SK-N-SH (cell line): ENCODE measurements at regions not wholly inside any gene's neighbourhood (a gene's known extent, or its start where the extent isn't known, plus 50 kb on each side); places are given as distances from the start of the nearest gene placed in this dataset.
A peak's percentile ranks its signal among the peaks of the same experiment; 100 is the strongest.

Experiments
- CTCF ChIA-PET: fragments of 300-600, 350-600 bp; formaldehyde crosslinking; extraction: SDS; loops from one replicate; lab custom pipeline; 2021; lab: Yijun Ruan, JAX
- POLR2A ChIA-PET: fragments of 350-600 bp; sonication (Branson Sonifier 250); formaldehyde crosslinking; extraction: SDS; loops from one replicate; lab custom pipeline; 2020; ENCODE audit warnings: antibody characterized with exemption, inconsistent platforms; lab: Yijun Ruan, JAX
- DNase-seq: peaks from one replicate; pipeline ENCODE4 v3.0.0; 2012
- H2AFZ ChIP-seq: fragments of 200-600 bp; sonication (generic); 2 replicates; pipeline ENCODE4 v1.8.1; 2016; ENCODE audit warnings: antibody characterized with exemption, mild to moderate bottlenecking, low read depth
- H3F3A ChIP-seq: fragments of 200-600 bp; sonication (generic); replicated peaks from 2 replicates; pipeline ENCODE3; 2016; ENCODE audit warnings: antibody characterized with exemption, mild to moderate bottlenecking; ENCODE audit not compliant: insufficient read depth
- H3K27ac ChIP-seq, 2 experiments: fragments of 200-500 bp in 1 of 2; fragments of 200-600 bp in 1 of 2; sonication (Bioruptor generic) in 1 of 2; sonication (generic), shearing (Covaris generic) in 1 of 2; 2 replicates each; pipeline versions ENCODE4 v1.5.1 to v1.6.1; 2014 to 2016; ENCODE audit warnings: low read depth in 2 of 2, inconsistent platforms in 1 of 2, low read length in 1 of 2, mild to moderate bottlenecking in 1 of 2, mixed read lengths in 1 of 2
- H3K27me3 ChIP-seq: fragments of 200-600 bp; sonication (generic), shearing (Covaris generic); 2 replicates; pipeline ENCODE4 v1.6.1; 2016; ENCODE audit warnings: mixed run types; ENCODE audit not compliant: insufficient read depth
- H3K36me3 ChIP-seq, 2 experiments: fragments of 200-500 bp in 1 of 2; fragments of 200-600 bp in 1 of 2; sonication (Bioruptor generic) in 1 of 2; sonication (generic) in 1 of 2; replicated peaks in 1 of 2; 2 replicates each; pipeline versions ENCODE3 to v1.5.1; 2014 to 2016; ENCODE audit warnings: low read length in 1 of 2, mild to moderate bottlenecking in 1 of 2; ENCODE audit not compliant: insufficient read depth in 2 of 2, control insufficient read depth in 1 of 2
- H3K4me1 ChIP-seq, 2 experiments: fragments of 200-500 bp in 1 of 2; fragments of 200-600 bp in 1 of 2; sonication (Bioruptor generic) in 1 of 2; sonication (generic), shearing (Covaris generic) in 1 of 2; 2 replicates each; pipeline versions ENCODE4 v1.5.1 to v1.6.1; 2014 to 2016; ENCODE audit warnings: low read depth in 1 of 2, low read length in 1 of 2, mixed run types in 1 of 2; ENCODE audit not compliant: insufficient read depth in 2 of 2, control insufficient read depth in 1 of 2
- H3K4me2 ChIP-seq: fragments of 200-600 bp; sonication (generic), shearing (Covaris generic); 2 replicates; pipeline ENCODE4 v1.6.1; 2017; ENCODE audit warnings: mixed run types
- H3K4me3 ChIP-seq, 2 experiments: fragments of 200-500 bp in 1 of 2; fragments of 200-600 bp in 1 of 2; sonication (Bioruptor generic) in 1 of 2; sonication (generic), shearing (Covaris generic) in 1 of 2; 2 replicates each; pipeline versions ENCODE4 v1.5.1 to v1.8.1; 2014 to 2016; ENCODE audit warnings: low read depth in 2 of 2, inconsistent platforms in 1 of 2, low read length in 1 of 2, mild to moderate bottlenecking in 1 of 2, mixed read lengths in 1 of 2, moderate library complexity in 1 of 2
- H3K79me2 ChIP-seq: fragments of 200-600 bp; sonication (generic); 2 replicates; pipeline ENCODE4 v1.8.1; 2017; ENCODE audit warnings: mild to moderate bottlenecking; ENCODE audit not compliant: insufficient read depth
- H3K9ac ChIP-seq: fragments of 200-600 bp; sonication (generic); 2 replicates; pipeline ENCODE4 v1.6.1; 2017; ENCODE audit warnings: mixed run types
- H3K9me2 ChIP-seq: fragments of 200-600 bp; sonication (generic); 2 replicates; pipeline ENCODE4 v1.6.1; 2017; ENCODE audit warnings: mixed run types
- H3K9me3 ChIP-seq: fragments of 200-600 bp; sonication (generic); 2 replicates; pipeline ENCODE4 v1.6.1; 2017; ENCODE audit warnings: mixed run types, mild to moderate bottlenecking, moderate library complexity
- H4K20me1 ChIP-seq: fragments of 200-600 bp; sonication (generic); 2 replicates; pipeline ENCODE4 v1.6.1; 2017; ENCODE audit warnings: mild to moderate bottlenecking, mixed run types; ENCODE audit not compliant: insufficient read depth
- CHD2 ChIP-seq: fragments of 150-350 bp; IDR thresholded peaks from 2 replicates; pipeline ENCODE4 v1.6.1; 2018; ENCODE audit warnings: low read length; ENCODE audit not compliant: partially characterized antibody
- ELF1 ChIP-seq: IDR thresholded peaks from 2 replicates; pipeline ENCODE4 v1.4.0; 2012
- EZH2phosphoT487 ChIP-seq: fragments of 200-600 bp; sonication (generic); IDR thresholded peaks from 2 replicates; pipeline ENCODE4 v1.6.1; 2017; ENCODE audit warnings: low read depth, mixed run types, mild to moderate bottlenecking, antibody characterized with exemption, moderate library complexity, borderline replicate concordance
- FOSL2 ChIP-seq: IDR thresholded peaks from 2 replicates; pipeline ENCODE4 v1.4.0; 2012; ENCODE audit warnings: low read depth, mild to moderate bottlenecking, moderate library complexity, borderline replicate concordance
- FOXJ3 ChIP-seq: sonication (generic); formaldehyde crosslinking; IDR thresholded peaks from 2 replicates; pipeline ENCODE4 v1.5.1; 2020; ENCODE audit warnings: mild to moderate bottlenecking, missing genetic modification reagents
- GATA2 ChIP-seq: sonication (generic); formaldehyde crosslinking; IDR thresholded peaks from 2 replicates; pipeline ENCODE4 v1.5.0; 2020; ENCODE audit warnings: mild to moderate bottlenecking, missing genetic modification reagents
- MEF2A ChIP-seq: IDR thresholded peaks from 2 replicates; pipeline ENCODE4 v1.4.0; 2012; ENCODE audit warnings: low read depth, borderline replicate concordance
- MXI1 ChIP-seq: IDR thresholded peaks from 2 replicates; pipeline ENCODE4 v1.6.1; 2012; ENCODE audit warnings: mild to moderate bottlenecking, low read depth, low read length, improper control_type of control experiment
- NRF1 ChIP-seq: IDR thresholded peaks from 2 replicates; pipeline ENCODE4 v1.6.1; 2012; ENCODE audit warnings: low read depth, mild to moderate bottlenecking, low read length
- POLR2AphosphoS5 ChIP-seq: IDR thresholded peaks from 2 replicates; pipeline ENCODE4 v1.6.1; 2012; ENCODE audit warnings: low read depth, low read length
- RFX5 ChIP-seq: IDR thresholded peaks from 2 replicates; pipeline ENCODE4 v1.6.1; 2012; ENCODE audit warnings: mild to moderate bottlenecking, improper control_type of control experiment, low read length
- RXRA ChIP-seq: IDR thresholded peaks from 2 replicates; pipeline ENCODE4 v1.4.0; 2012; ENCODE audit warnings: low read depth, mild to moderate bottlenecking, borderline replicate concordance
- SIN3A ChIP-seq: IDR thresholded peaks from 2 replicates; pipeline ENCODE4 v1.6.1; 2012; ENCODE audit warnings: low read depth, mild to moderate bottlenecking, low read length, moderate library complexity, borderline replicate concordance
- SMC3 ChIP-seq: IDR thresholded peaks from 2 replicates; pipeline ENCODE4 v1.6.1; 2012; ENCODE audit warnings: low read depth, low read length, improper control_type of control experiment
- TAF1 ChIP-seq: IDR thresholded peaks from 2 replicates; pipeline ENCODE4 v1.6.1; 2012; ENCODE audit warnings: low read depth, mild to moderate bottlenecking, low read length, moderate library complexity, borderline replicate concordance
- TCF12 ChIP-seq: IDR thresholded peaks from 2 replicates; pipeline ENCODE4 v1.4.0; 2012
- TEAD4 ChIP-seq: IDR thresholded peaks from 2 replicates; pipeline ENCODE4 v1.4.0; 2012; ENCODE audit warnings: mild to moderate bottlenecking, borderline replicate concordance; ENCODE audit not compliant: insufficient read depth
- WGBS: methylation state at CpG from one replicate; pipeline ENCODE4 v1.1.6; 2017; ENCODE audit warnings: low lambda C conversion rate; 5-methylcytosine and 5-hydroxymethylcytosine counted together
- TF ChIP-seq, protein P1 (sequence below): IDR thresholded peaks from 2 replicates; pipeline ENCODE4 v1.4.0; 2012; ENCODE audit warnings: low read depth
- TF ChIP-seq, protein P2 (sequence below): fragments of 150-350 bp; IDR thresholded peaks from 2 replicates; pipeline ENCODE4 v1.6.1; 2016; ENCODE audit warnings: mild to moderate bottlenecking, low read depth, low read length
- TF ChIP-seq, protein P3 (sequence below): fragments of 150-350 bp; IDR thresholded peaks from 2 replicates; pipeline ENCODE4 v1.6.1; 2017; ENCODE audit warnings: antibody characterized with exemption, low read length, low read depth, borderline replicate concordance
- TF ChIP-seq, protein P4 (sequence below): IDR thresholded peaks from 2 replicates; pipeline ENCODE4 v1.6.1; 2012; ENCODE audit warnings: mild to moderate bottlenecking, low read depth, low read length, moderate library complexity
- TF ChIP-seq, protein P5 (sequence below): IDR thresholded peaks from 2 replicates; pipeline ENCODE4; 2012
- TF ChIP-seq, protein P6 (sequence below): fragments of 200-600 bp; sonication (generic); IDR thresholded peaks from 2 replicates; pipeline ENCODE4 v1.6.1; 2017; ENCODE audit warnings: antibody characterized with exemption, mild to moderate bottlenecking, moderate library complexity

DNA sequence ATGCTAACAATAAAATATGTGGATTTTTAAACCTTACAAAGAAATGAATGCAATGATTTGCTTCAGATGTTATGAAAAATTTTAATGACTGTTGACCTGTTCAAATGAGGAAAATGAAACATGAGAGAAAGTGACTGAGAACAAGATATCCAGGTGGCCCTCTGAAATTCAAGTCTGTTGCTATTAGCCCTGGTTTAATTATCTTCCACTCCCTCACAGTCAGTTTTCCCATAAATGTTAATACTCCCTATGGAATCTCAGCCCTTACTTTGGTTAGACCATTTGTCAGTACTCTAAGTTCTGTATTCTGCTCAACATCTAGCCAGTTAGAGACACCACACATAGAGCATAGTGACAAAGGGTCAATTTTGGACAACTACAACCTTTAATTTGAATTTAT lies 327.8 kb downstream of the PDGFC start (continued):
- TF ChIP-seq TEAD4: no peak
- TF ChIP-seq EZH2phosphoT487: no peak
- TF ChIP-seq, protein P1, sequence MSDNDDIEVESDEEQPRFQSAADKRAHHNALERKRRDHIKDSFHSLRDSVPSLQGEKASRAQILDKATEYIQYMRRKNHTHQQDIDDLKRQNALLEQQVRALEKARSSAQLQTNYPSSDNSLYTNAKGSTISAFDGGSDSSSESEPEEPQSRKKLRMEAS: no peak
- TF ChIP-seq RXRA: no peak

DNA sequence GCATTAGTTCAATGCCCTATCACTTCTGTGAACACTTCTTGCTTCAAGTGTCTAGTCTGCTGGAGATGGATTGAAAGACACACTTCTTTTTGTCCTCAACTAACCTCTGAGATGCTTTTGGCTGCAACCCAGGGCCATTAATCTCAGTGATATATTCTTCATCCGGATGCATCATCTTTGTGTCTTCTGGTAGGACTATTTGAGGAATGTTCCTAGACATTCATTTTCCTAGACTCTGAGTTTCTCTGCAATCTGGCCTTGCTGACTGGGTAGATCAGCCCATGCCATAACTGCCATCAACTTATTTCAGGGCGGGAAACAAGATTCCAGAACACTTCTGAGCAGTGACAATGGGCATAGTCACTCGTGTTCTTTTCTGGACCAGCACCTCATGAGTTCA lies 329.4 kb downstream of the PDGFC start:
- Histone ChIP-seq H3K27me3 (no peaks in the 10 kb centered on the region), H3K4me2 (0 out of 2 replicates have a peak overlapping the region, but pooled peaks have one; percentile 29), H3K9me2 (no peaks in the 10 kb centered on the region), H3K4me3 (no peak overlapping the region), H3K9me3 (no peaks in the 10 kb centered on the region), H3F3A (peaks cover 32% of the 10 kb centered on the region), H3K27ac (peak overlapping the region in 1 of 2 experiments; percentile 26; a peak in 2 of 4 replicates), H3K9ac (no peak overlapping the region), H4K20me1 (no peaks in the 10 kb centered on the region), H3K36me3 (no peaks in the 10 kb centered on the region), H3K79me2 (no peaks in the 10 kb centered on the region), H2AFZ (peak overlapping the region; percentile 5; the same call in 1 of the 2 replicates), H3K4me1 (peaks cover 0 to 9% of the 10 kb centered on the region in 2 experiments; a peak in 3 of 4 replicates)
- WGBS: 14% methylated on average over 3 of the region's 3 CpGs
- DNase-seq: no peak
- CTCF ChIA-PET: no interaction called here
- POLR2A ChIA-PET: no interaction called here
- TF ChIP-seq RFX5 (no peak), MXI1 (no peak), RXRA (peak; percentile 70; the same call in 1 of the 2 replicates), SIN3A (no peak), NRF1 (no peak), ELF1 (no peak), GATA2 (no peak), TCF12 (peak; percentile 62; the same call in 1 of the 2 replicates), CHD2 (no peak), POLR2AphosphoS5 (no peak), SMC3 (no peak), FOXJ3 (no peak), FOSL2 (no peak; the same call in 1 of the 2 replicates), TAF1 (no peak), MEF2A (0 out of 2 replicates have a peak, but pooled peaks have one; percentile 14)
- TF ChIP-seq, protein P2, sequence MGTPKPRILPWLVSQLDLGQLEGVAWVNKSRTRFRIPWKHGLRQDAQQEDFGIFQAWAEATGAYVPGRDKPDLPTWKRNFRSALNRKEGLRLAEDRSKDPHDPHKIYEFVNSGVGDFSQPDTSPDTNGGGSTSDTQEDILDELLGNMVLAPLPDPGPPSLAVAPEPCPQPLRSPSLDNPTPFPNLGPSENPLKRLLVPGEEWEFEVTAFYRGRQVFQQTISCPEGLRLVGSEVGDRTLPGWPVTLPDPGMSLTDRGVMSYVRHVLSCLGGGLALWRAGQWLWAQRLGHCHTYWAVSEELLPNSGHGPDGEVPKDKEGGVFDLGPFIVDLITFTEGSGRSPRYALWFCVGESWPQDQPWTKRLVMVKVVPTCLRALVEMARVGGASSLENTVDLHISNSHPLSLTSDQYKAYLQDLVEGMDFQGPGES: no peak
- TF ChIP-seq, protein P1: no peak; the same call in 1 of the 2 replicates
- TF ChIP-seq, protein P3, sequence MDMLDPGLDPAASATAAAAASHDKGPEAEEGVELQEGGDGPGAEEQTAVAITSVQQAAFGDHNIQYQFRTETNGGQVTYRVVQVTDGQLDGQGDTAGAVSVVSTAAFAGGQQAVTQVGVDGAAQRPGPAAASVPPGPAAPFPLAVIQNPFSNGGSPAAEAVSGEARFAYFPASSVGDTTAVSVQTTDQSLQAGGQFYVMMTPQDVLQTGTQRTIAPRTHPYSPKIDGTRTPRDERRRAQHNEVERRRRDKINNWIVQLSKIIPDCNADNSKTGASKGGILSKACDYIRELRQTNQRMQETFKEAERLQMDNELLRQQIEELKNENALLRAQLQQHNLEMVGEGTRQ: no peak
- TF ChIP-seq, protein P4, sequence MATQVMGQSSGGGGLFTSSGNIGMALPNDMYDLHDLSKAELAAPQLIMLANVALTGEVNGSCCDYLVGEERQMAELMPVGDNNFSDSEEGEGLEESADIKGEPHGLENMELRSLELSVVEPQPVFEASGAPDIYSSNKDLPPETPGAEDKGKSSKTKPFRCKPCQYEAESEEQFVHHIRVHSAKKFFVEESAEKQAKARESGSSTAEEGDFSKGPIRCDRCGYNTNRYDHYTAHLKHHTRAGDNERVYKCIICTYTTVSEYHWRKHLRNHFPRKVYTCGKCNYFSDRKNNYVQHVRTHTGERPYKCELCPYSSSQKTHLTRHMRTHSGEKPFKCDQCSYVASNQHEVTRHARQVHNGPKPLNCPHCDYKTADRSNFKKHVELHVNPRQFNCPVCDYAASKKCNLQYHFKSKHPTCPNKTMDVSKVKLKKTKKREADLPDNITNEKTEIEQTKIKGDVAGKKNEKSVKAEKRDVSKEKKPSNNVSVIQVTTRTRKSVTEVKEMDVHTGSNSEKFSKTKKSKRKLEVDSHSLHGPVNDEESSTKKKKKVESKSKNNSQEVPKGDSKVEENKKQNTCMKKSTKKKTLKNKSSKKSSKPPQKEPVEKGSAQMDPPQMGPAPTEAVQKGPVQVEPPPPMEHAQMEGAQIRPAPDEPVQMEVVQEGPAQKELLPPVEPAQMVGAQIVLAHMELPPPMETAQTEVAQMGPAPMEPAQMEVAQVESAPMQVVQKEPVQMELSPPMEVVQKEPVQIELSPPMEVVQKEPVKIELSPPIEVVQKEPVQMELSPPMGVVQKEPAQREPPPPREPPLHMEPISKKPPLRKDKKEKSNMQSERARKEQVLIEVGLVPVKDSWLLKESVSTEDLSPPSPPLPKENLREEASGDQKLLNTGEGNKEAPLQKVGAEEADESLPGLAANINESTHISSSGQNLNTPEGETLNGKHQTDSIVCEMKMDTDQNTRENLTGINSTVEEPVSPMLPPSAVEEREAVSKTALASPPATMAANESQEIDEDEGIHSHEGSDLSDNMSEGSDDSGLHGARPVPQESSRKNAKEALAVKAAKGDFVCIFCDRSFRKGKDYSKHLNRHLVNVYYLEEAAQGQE: no peak
- TF ChIP-seq, protein P5, sequence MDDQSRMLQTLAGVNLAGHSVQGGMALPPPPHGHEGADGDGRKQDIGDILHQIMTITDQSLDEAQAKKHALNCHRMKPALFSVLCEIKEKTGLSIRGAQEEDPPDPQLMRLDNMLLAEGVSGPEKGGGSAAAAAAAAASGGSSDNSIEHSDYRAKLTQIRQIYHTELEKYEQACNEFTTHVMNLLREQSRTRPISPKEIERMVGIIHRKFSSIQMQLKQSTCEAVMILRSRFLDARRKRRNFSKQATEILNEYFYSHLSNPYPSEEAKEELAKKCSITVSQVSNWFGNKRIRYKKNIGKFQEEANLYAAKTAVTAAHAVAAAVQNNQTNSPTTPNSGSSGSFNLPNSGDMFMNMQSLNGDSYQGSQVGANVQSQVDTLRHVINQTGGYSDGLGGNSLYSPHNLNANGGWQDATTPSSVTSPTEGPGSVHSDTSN: peak; percentile 86
- TF ChIP-seq, protein P6, sequence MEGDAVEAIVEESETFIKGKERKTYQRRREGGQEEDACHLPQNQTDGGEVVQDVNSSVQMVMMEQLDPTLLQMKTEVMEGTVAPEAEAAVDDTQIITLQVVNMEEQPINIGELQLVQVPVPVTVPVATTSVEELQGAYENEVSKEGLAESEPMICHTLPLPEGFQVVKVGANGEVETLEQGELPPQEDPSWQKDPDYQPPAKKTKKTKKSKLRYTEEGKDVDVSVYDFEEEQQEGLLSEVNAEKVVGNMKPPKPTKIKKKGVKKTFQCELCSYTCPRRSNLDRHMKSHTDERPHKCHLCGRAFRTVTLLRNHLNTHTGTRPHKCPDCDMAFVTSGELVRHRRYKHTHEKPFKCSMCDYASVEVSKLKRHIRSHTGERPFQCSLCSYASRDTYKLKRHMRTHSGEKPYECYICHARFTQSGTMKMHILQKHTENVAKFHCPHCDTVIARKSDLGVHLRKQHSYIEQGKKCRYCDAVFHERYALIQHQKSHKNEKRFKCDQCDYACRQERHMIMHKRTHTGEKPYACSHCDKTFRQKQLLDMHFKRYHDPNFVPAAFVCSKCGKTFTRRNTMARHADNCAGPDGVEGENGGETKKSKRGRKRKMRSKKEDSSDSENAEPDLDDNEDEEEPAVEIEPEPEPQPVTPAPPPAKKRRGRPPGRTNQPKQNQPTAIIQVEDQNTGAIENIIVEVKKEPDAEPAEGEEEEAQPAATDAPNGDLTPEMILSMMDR: no peak
